ENCODE measurements at regions not wholly inside any gene's neighbourhood (a gene's known extent, or its start where the extent isn't known, plus 50 kb on each side); places are given as distances from the start of the nearest gene placed in this dataset.

- ATAC-seq (ENCODE audit: low read depth): no peak
- H3K4me3 ChIP-seq (ENCODE audit: severe bottlenecking): no peak overlapping the region
- no peaks in the 10 kb centered on the region for H3K9me3 ChIP-seq (ENCODE audit: severe bottlenecking)
- H3K36me3 ChIP-seq (ENCODE audit: low read depth): no peaks in the 10 kb centered on the region
- H3K4me1 ChIP-seq (ENCODE audit: insufficient read depth, poor library complexity, severe bottlenecking): no peaks in the 10 kb centered on the region
- no peaks in the 10 kb centered on the region for H3K27me3 ChIP-seq (ENCODE audit: insufficient read depth, poor library complexity, severe bottlenecking)
- no peak for DNase-seq (ENCODE audit: low spot score)
- H3K27ac ChIP-seq (ENCODE audit: poor library complexity, severe bottlenecking): no peak overlapping the region
- no peak for TF ChIP-seq CTCF (IDR thresholded peaks at IDR 0.05; ENCODE audit: poor library complexity, severe bottlenecking)
Measured at GRCh38 chr10:36437367-36437766, 688.0 kb upstream of the ANKRD30A start.

- Histone ChIP-seq H3K27ac (ENCODE audit: poor library complexity, severe bottlenecking) (no peak overlapping the region), H3K9me3 (ENCODE audit: severe bottlenecking) (no peaks in the 10 kb centered on the region), H3K36me3 (ENCODE audit: low read depth) (no peaks in the 10 kb centered on the region), H3K27me3 (ENCODE audit: insufficient read depth, poor library complexity, severe bottlenecking) (no peaks in the 10 kb centered on the region), H3K4me1 (ENCODE audit: insufficient read depth, poor library complexity, severe bottlenecking) (peaks cover 3% of the 10 kb centered on the region), H3K4me3 (ENCODE audit: severe bottlenecking) (no peak overlapping the region)
- no peak for DNase-seq (ENCODE audit: low spot score)
- TF ChIP-seq CTCF (IDR thresholded peaks at IDR 0.05; ENCODE audit: poor library complexity, severe bottlenecking): no peak
- ATAC-seq (ENCODE audit: low read depth): no peak
Measured at GRCh38 chr10:36428507-36428906, 696.9 kb upstream of the ANKRD30A start.

- Histone ChIP-seq H3K4me1 (ENCODE audit: insufficient read depth, poor library complexity, severe bottlenecking) (peaks cover 3% of the 10 kb centered on the region), H3K36me3 (ENCODE audit: low read depth) (no peaks in the 10 kb centered on the region), H3K27me3 (ENCODE audit: insufficient read depth, poor library complexity, severe bottlenecking) (no peaks in the 10 kb centered on the region), H3K4me3 (ENCODE audit: severe bottlenecking) (no peak overlapping the region), H3K9me3 (ENCODE audit: severe bottlenecking) (no peaks in the 10 kb centered on the region), H3K27ac (ENCODE audit: poor library complexity, severe bottlenecking) (no peak overlapping the region)
- no peak for ATAC-seq (ENCODE audit: low read depth)
- no peak for DNase-seq (ENCODE audit: low spot score)
- TF ChIP-seq CTCF (IDR thresholded peaks at IDR 0.05; ENCODE audit: poor library complexity, severe bottlenecking): no peak
Measured at GRCh38 chr10:36425131-36425797, 700.1 kb upstream of the ANKRD30A start.

GRCh38 chr10:36424502-36424901, 700.9 kb upstream of the ANKRD30A start:
- Histone ChIP-seq H3K4me1 (ENCODE audit: insufficient read depth, poor library complexity, severe bottlenecking) (peaks cover 3% of the 10 kb centered on the region), H3K27me3 (ENCODE audit: insufficient read depth, poor library complexity, severe bottlenecking) (no peaks in the 10 kb centered on the region), H3K4me3 (ENCODE audit: severe bottlenecking) (no peak overlapping the region), H3K9me3 (ENCODE audit: severe bottlenecking) (no peaks in the 10 kb centered on the region), H3K36me3 (ENCODE audit: low read depth) (no peaks in the 10 kb centered on the region), H3K27ac (ENCODE audit: poor library complexity, severe bottlenecking) (no peak overlapping the region)
- no peak for TF ChIP-seq CTCF (IDR thresholded peaks at IDR 0.05; ENCODE audit: poor library complexity, severe bottlenecking)
- ATAC-seq (ENCODE audit: low read depth) (no peak), DNase-seq (ENCODE audit: low spot score) (no peak)

- ATAC-seq (ENCODE audit: low read depth) (no peak), DNase-seq (ENCODE audit: low spot score) (no peak)
- Histone ChIP-seq H3K36me3 (ENCODE audit: low read depth) (no peaks in the 10 kb centered on the region), H3K9me3 (ENCODE audit: severe bottlenecking) (no peaks in the 10 kb centered on the region), H3K4me1 (ENCODE audit: insufficient read depth, poor library complexity, severe bottlenecking) (peaks cover 3% of the 10 kb centered on the region), H3K4me3 (ENCODE audit: severe bottlenecking) (no peak overlapping the region), H3K27me3 (ENCODE audit: insufficient read depth, poor library complexity, severe bottlenecking) (no peaks in the 10 kb centered on the region), H3K27ac (ENCODE audit: poor library complexity, severe bottlenecking) (no peak overlapping the region)
- no peak for TF ChIP-seq CTCF (IDR thresholded peaks at IDR 0.05; ENCODE audit: poor library complexity, severe bottlenecking)
Measured at GRCh38 chr10:36423821-36424248, 701.6 kb upstream of the ANKRD30A start.
